Suprapubic skin (tissue), 3 donors: ENCODE measurements at regions not wholly inside any gene's neighbourhood (a gene's known extent, or its start where the extent isn't known, plus 50 kb on each side); places are given as distances from the start of the nearest gene placed in this dataset.

Experiments
- EP300 ChIP-seq: sonication (generic); formaldehyde crosslinking; IDR thresholded peaks from one replicate; pipeline ENCODE4 v1.6.1; 2017; ENCODE audit warnings: antibody characterized with exemption
- POLR2A ChIP-seq, 2 donors: fragments of 450-650 bp; IDR thresholded peaks; one replicate each; pipeline ENCODE4 v1.6.1; 2017; ENCODE audit warnings: antibody characterized with exemption in 2 of 2, mild to moderate bottlenecking in 2 of 2, moderate library complexity in 2 of 2
- TF ChIP-seq, protein P1 (sequence below), 2 donors: fragments of 200-600 bp in 1 of 2; fragments of 450-650 bp in 1 of 2; sonication (generic) in 1 of 2; IDR thresholded peaks; one replicate each; pipeline ENCODE4 v1.5.1; 2016 to 2019; ENCODE audit warnings: antibody characterized with exemption in 2 of 2, mild to moderate bottlenecking in 1 of 2, moderate library complexity in 1 of 2

DNA sequence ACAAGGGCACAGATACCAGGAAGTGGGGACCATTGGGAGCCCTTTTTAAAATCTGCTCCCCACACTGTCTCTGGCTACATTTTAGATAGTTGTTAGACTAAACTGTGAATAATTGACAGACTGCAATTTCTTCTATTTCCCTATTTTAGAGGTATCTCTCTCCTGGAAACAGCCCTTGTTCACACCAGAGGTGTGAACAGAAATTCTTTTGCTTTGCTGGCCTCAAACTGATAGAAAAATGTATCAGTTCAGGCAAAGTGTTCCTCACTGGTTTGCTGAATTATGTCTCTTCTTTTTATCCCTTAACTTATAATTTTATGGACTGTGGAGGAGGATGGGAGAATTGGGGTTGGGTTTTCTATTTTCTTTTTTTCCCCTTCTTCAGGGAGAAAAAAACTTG lies 513.2 kb upstream of the SULF2 start:
- TF ChIP-seq POLR2A (IDR thresholded peaks at IDR 0.05) (no peak), EP300 (no peak)
- TF ChIP-seq, protein P1, sequence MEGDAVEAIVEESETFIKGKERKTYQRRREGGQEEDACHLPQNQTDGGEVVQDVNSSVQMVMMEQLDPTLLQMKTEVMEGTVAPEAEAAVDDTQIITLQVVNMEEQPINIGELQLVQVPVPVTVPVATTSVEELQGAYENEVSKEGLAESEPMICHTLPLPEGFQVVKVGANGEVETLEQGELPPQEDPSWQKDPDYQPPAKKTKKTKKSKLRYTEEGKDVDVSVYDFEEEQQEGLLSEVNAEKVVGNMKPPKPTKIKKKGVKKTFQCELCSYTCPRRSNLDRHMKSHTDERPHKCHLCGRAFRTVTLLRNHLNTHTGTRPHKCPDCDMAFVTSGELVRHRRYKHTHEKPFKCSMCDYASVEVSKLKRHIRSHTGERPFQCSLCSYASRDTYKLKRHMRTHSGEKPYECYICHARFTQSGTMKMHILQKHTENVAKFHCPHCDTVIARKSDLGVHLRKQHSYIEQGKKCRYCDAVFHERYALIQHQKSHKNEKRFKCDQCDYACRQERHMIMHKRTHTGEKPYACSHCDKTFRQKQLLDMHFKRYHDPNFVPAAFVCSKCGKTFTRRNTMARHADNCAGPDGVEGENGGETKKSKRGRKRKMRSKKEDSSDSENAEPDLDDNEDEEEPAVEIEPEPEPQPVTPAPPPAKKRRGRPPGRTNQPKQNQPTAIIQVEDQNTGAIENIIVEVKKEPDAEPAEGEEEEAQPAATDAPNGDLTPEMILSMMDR (IDR thresholded peaks at IDR 0.05): no peak
